B cell (primary cell): ENCODE measurements at regions not wholly inside any gene's neighbourhood (a gene's known extent, or its start where the extent isn't known, plus 50 kb on each side); places are given as distances from the start of the nearest gene placed in this dataset.

Experiments used
- CTCF ChIP-seq: fragments of 200-600 bp; IDR thresholded peaks from one replicate; pipeline ENCODE4 v1.8.0; 2022; ENCODE audit warnings: antibody characterized with exemption, mild to moderate bottlenecking
- EZH2 ChIP-seq: IDR thresholded peaks from 2 replicates; pipeline ENCODE4 v1.6.1; 2012; ENCODE audit warnings: borderline replicate concordance, low read depth, mild to moderate bottlenecking, moderate library complexity, low read length; ENCODE audit not compliant: insufficient read depth, poor library complexity, severe bottlenecking

- TF ChIP-seq CTCF (no peak), EZH2 (no peak)
Measured at GRCh38 chr1:29504709-29505410, 268.5 kb downstream of the PTPRU start.
